Activated B cell treated with CpG ODN at 0.5 μM for 24 hours (primary cell): ENCODE measurements at regions not wholly inside any gene's neighbourhood (a gene's known extent, or its start where the extent isn't known, plus 50 kb on each side); places are given as distances from the start of the nearest gene placed in this dataset.

Experiments used
- ATAC-seq: fragments of 200-7000 bp; cut with Tn5 transposase; one replicate; pipeline ENCODE4 v1.10.0; 2021; ENCODE audit warnings: low read depth, mild to moderate bottlenecking, moderate library complexity
- CTCF ChIA-PET: fragments of 350-600 bp; sonication (Branson Sonifier 250); formaldehyde crosslinking; loops from one replicate; lab custom pipeline; 2021; ENCODE audit warnings: antibody characterized with exemption; lab: Charles Lee
- POLR2A ChIA-PET: fragments of 350-600 bp; sonication (Branson Sonifier 250); formaldehyde crosslinking; loops from one replicate; lab custom pipeline; 2021; ENCODE audit warnings: antibody characterized with exemption; lab: Charles Lee
- DNase-seq: peaks from one replicate; pipeline ENCODE4 v3.0.0; 2022
- H3K27ac Mint-ChIP-seq: one replicate; pipeline ENCODE4 v1.8.0; 2020; ENCODE audit warnings: mixed read lengths
- H3K27me3 Mint-ChIP-seq: one replicate; pipeline ENCODE4 v1.8.0; 2021; ENCODE audit warnings: mixed read lengths
- H3K36me3 Mint-ChIP-seq: one replicate; pipeline ENCODE4 v1.8.0; 2021; ENCODE audit warnings: low read depth, mixed read lengths
- H3K4me1 Mint-ChIP-seq: one replicate; pipeline ENCODE4 v1.8.0; 2021; ENCODE audit warnings: mixed read lengths
- H3K4me3 Mint-ChIP-seq: one replicate; pipeline ENCODE4 v1.8.0; 2020; ENCODE audit warnings: mild to moderate bottlenecking, mixed read lengths
- H3K9me3 Mint-ChIP-seq: one replicate; pipeline ENCODE4 v1.8.0; 2020; ENCODE audit warnings: mixed read lengths
- intact Hi-C: fragments of 100-400 bp; cut with micrococcal nuclease; formaldehyde crosslinking; loops from one replicate; pipeline ENCODE4 v1.15.1; 2024
- TF ChIP-seq, protein P1 (sequence below): fragments of 200-600 bp; IDR thresholded peaks from one replicate; pipeline ENCODE4 v1.8.0; 2022; ENCODE audit warnings: antibody characterized with exemption, mild to moderate bottlenecking

- POLR2A ChIA-PET: no interaction called here
- Mint-ChIP-seq H3K27me3 (peaks cover 24% of the 10 kb centered on the region), H3K4me1 (peaks cover 24% of the 10 kb centered on the region), H3K27ac (no peak overlapping the region), H3K36me3 (no peaks in the 10 kb centered on the region), H3K9me3 (no peaks in the 10 kb centered on the region), H3K4me3 (peak overlapping the region; percentile 64)
- CTCF ChIA-PET: no interaction called here
- ATAC-seq: no peak
- no peak for DNase-seq
- intact Hi-C loops: loop anchor here (2.0 to 5.0 kb wide), 2 partner anchors 352 to 384 kb away; partner anchors contain the start of genes ARGLU1 and EFNB2
- TF ChIP-seq, protein P1, sequence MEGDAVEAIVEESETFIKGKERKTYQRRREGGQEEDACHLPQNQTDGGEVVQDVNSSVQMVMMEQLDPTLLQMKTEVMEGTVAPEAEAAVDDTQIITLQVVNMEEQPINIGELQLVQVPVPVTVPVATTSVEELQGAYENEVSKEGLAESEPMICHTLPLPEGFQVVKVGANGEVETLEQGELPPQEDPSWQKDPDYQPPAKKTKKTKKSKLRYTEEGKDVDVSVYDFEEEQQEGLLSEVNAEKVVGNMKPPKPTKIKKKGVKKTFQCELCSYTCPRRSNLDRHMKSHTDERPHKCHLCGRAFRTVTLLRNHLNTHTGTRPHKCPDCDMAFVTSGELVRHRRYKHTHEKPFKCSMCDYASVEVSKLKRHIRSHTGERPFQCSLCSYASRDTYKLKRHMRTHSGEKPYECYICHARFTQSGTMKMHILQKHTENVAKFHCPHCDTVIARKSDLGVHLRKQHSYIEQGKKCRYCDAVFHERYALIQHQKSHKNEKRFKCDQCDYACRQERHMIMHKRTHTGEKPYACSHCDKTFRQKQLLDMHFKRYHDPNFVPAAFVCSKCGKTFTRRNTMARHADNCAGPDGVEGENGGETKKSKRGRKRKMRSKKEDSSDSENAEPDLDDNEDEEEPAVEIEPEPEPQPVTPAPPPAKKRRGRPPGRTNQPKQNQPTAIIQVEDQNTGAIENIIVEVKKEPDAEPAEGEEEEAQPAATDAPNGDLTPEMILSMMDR: no peak
These were observed 351.2 kb upstream of the ARGLU1 start for GRCh38 chr13:106919133-106919532.

- Mint-ChIP-seq H3K27me3 (peaks cover 22% of the 10 kb centered on the region), H3K36me3 (no peaks in the 10 kb centered on the region), H3K9me3 (no peaks in the 10 kb centered on the region), H3K4me1 (peaks cover 24% of the 10 kb centered on the region), H3K27ac (no peak overlapping the region), H3K4me3 (peak overlapping the region; percentile 81)
- CTCF ChIA-PET: no interaction called here
- ATAC-seq: no peak
- DNase-seq: no peak
- intact Hi-C loops: loop anchor here (2.0 to 5.0 kb wide), 2 partner anchors 351 to 384 kb away; partner anchors contain the start of genes ARGLU1 and EFNB2
- TF ChIP-seq, protein P1: no peak
- POLR2A ChIA-PET: no interaction called here
These were observed 350.6 kb upstream of the ARGLU1 start for GRCh38 chr13:106918557-106918860.

GRCh38 chr13:106917673-106918556 lies 350.0 kb upstream of the ARGLU1 start:
- peaks cover 24% of the 10 kb centered on the region for H3K4me1 Mint-ChIP-seq
- ATAC-seq (peak; percentile 79), DNase-seq (peak; percentile 56)
- no peaks in the 10 kb centered on the region for H3K9me3 Mint-ChIP-seq
- H3K36me3 Mint-ChIP-seq: no peaks in the 10 kb centered on the region
- ChIA-PET CTCF (no interaction called here), POLR2A (no interaction called here)
- TF ChIP-seq, protein P1: no peak
- H3K27ac Mint-ChIP-seq: no peak overlapping the region
- peak overlapping the region; percentile 81 for H3K4me3 Mint-ChIP-seq
- H3K27me3 Mint-ChIP-seq: peaks cover 19% of the 10 kb centered on the region
- intact Hi-C loops: loop anchor here (2.0 to 5.0 kb wide), 2 partner anchors 351 to 383 kb away; partner anchors contain the start of genes ARGLU1 and EFNB2

DNA sequence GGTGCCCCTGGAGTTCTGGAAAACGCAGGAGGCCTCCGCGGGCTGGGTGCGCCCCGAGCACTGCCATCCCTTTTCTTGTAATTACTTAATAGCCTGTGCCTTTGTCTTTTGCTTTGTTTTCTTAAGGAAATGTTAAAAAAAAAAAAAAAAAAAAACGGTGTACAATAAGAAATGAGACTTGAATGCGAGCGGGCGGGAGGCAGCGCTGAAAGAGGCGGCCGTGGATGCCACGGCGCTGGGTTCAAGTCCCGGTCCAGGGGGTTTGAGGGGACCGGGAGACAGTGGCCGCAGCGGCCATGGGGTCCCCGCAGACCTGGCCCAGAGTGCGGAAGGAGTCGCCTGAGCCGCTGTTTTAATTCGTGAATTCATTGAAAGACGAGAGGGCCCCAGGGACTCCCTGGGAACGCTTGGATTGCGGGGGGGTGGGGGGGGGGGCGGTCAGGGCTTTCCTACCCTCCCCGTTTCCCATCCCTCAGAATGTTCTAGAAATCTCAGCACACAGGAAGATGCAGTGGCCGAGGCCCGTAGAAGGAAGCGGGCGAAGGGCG lies 349.2 kb upstream of the ARGLU1 start:
- Mint-ChIP-seq H3K4me1 (peaks cover 24% of the 10 kb centered on the region), H3K27me3 (peaks cover 15% of the 10 kb centered on the region), H3K36me3 (no peaks in the 10 kb centered on the region), H3K4me3 (peak overlapping the region; percentile 81), H3K9me3 (no peaks in the 10 kb centered on the region), H3K27ac (no peak overlapping the region)
- no peak for ATAC-seq
- TF ChIP-seq, protein P1: no peak
- POLR2A ChIA-PET: no interaction called here
- CTCF ChIA-PET: no interaction called here
- no peak for DNase-seq
- intact Hi-C loops: loop anchor here (5.0 kb wide), 1 partner anchor 350 kb away; the partner anchor contains the start of gene ARGLU1

- H3K27ac Mint-ChIP-seq: no peak overlapping the region
- peaks cover 24% of the 10 kb centered on the region for H3K4me1 Mint-ChIP-seq
- TF ChIP-seq, protein P1: no peak
- H3K4me3 Mint-ChIP-seq: no peak overlapping the region
- CTCF ChIA-PET: no interaction called here
- no peaks in the 10 kb centered on the region for H3K9me3 Mint-ChIP-seq
- H3K36me3 Mint-ChIP-seq: no peaks in the 10 kb centered on the region
- DNase-seq (no peak), ATAC-seq (no peak)
- intact Hi-C loops: loop anchor here (5.0 kb wide), 1 partner anchor 349 kb away; the partner anchor contains the start of gene ARGLU1
- H3K27me3 Mint-ChIP-seq: peaks cover 14% of the 10 kb centered on the region
- POLR2A ChIA-PET: no interaction called here
These were observed 348.5 kb upstream of the ARGLU1 start for GRCh38 chr13:106916329-106916976.
